ENCODE measurements at regions not wholly inside any gene's neighbourhood (a gene's known extent, or its start where the extent isn't known, plus 50 kb on each side); places are given as distances from the start of the nearest gene placed in this dataset.

DNA sequence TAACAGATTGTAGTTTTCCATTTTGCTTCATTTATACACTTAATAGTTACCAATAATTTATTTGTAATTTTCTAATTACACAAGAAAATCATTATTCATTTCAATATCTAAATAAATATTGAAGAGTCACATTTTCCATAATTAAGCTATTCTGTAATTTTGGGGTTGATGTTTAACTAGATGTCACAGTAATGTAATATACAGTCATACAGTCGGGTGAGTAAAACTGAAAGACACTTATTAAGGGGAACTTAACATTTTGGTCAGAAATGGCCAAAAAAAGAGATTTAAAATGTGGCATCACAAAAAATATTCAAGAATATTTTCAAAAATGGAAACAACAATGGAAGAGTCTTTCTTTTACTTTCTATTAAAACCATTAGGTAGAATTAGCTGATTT is 1080.3 kb downstream of the ARAP2 start:
- Histone ChIP-seq H3K27me3 (replicated peaks in 1 of 4; ENCODE audit: control insufficient read depth in 3 of 4, extremely low read depth in 1 of 4, insufficient read depth in 3 of 4, low read length in 3 of 4) (no peaks in the 10 kb centered on the region), H2AK5ac (ENCODE audit: low read depth, low read length) (no peak overlapping the region), H2BK20ac (ENCODE audit: low read length) (no peak overlapping the region), H3K56ac (replicated peaks; ENCODE audit: insufficient read length, low read depth, low read length) (no peak overlapping the region), H2BK15ac (ENCODE audit: low read length) (no peak overlapping the region), H3K9ac (replicated peaks in 1 of 4; ENCODE audit: extremely low read depth in 1 of 4, low read depth in 3 of 4, low read length in 3 of 4) (no peak overlapping the region), H4K8ac (ENCODE audit: extremely low read depth, insufficient read depth, low read length) (no peak overlapping the region), H3K9me3 (ENCODE audit: insufficient read depth in 2 of 2, low read depth in 1 of 2, low read length in 1 of 2) (no peaks in the 10 kb centered on the region), H3K4me2 (ENCODE audit: insufficient read depth in 1 of 2, low read depth in 2 of 2, low read length in 2 of 2) (no peak overlapping the region), H4K91ac (replicated peaks; ENCODE audit: insufficient read length, low read length) (no peak overlapping the region), H4K20me1 (replicated peaks in 1 of 2; ENCODE audit: control insufficient read depth in 1 of 2, insufficient read depth in 2 of 2, low read length in 2 of 2) (no peaks in the 10 kb centered on the region), H3K79me1 (ENCODE audit: low read depth, low read length) (no peaks in the 10 kb centered on the region), H2AFZ (ENCODE audit: low read length) (no peak overlapping the region), H2BK12ac (ENCODE audit: low read depth, low read length) (no peak overlapping the region), H3K23me2 (ENCODE audit: low read depth, low read length) (no peaks in the 10 kb centered on the region), H3K4ac (replicated peaks; ENCODE audit: insufficient read length, low read depth, low read length) (no peak overlapping the region), H3K4me1 (replicated peaks in 1 of 4; ENCODE audit: control insufficient read depth in 3 of 4, insufficient read depth in 4 of 4, low read length in 3 of 4) (no peaks in the 10 kb centered on the region), H4K5ac (ENCODE audit: insufficient read length, low read depth, low read length) (no peak overlapping the region), H2BK120ac (replicated peaks; ENCODE audit: low read depth, low read length) (no peak overlapping the region), H2BK5ac (ENCODE audit: low read depth, low read length) (no peak overlapping the region), H3K18ac (ENCODE audit: extremely low read depth, low read length) (no peak overlapping the region), H3K14ac (ENCODE audit: insufficient read length) (no peak overlapping the region), H3K23ac (ENCODE audit: insufficient read length) (no peak overlapping the region), H3K4me3 (ENCODE audit: extremely low read depth in 1 of 4, insufficient read depth in 2 of 4, low read depth in 3 of 4, low read length in 4 of 4) (no peak overlapping the region), H3K79me2 (ENCODE audit: control insufficient read depth in 1 of 2, insufficient read depth in 2 of 2, low read length in 2 of 2) (no peaks in the 10 kb centered on the region), H3K27ac (ENCODE audit: low read depth, low read length) (no peak overlapping the region), H3K36me3 (ENCODE audit: control insufficient read depth in 2 of 4, insufficient read depth in 4 of 4, low read length in 3 of 4) (no peaks in the 10 kb centered on the region)
- DNase-seq (ENCODE audit: low read depth in 1 of 2, low spot score in 2 of 2), result no peak
- ChIA-PET CTCF (ENCODE audit: partially characterized antibody) (interaction anchor here (1.0 to 2.0 kb wide), 2 partner anchors 9 to 11 kb away, joined by 3 to 4 read pairs; no protein-coding TSS in a partner anchor), POLR2A (ENCODE audit: partially characterized antibody) (no interaction called here)
- whole genome bisulfite sequencing, 2 experiments (ENCODE audit: extremely low coverage in 1 of 2, insufficient coverage in 1 of 2, insufficient read length in 1 of 2, insufficient replicate concordance in 2 of 2, low coverage in 1 of 2, low lambda C conversion rate in 2 of 2, missing lambda C conversion rate in 1 of 2), result 91% methylated on average over 1 of the region's 1 CpG; no CpG with 5 or more reads in 1 of the 2 experiments
- no peak for FAIRE-seq
- TF ChIP-seq BACH1 (IDR thresholded peaks at IDR 0.05; ENCODE audit: low read length) (no peak), PHF8 (conservative IDR thresholded peaks at IDR 0.05; ENCODE audit: low read depth, low read length) (no peak), SUZ12 (IDR thresholded peaks at IDR 0.05; ENCODE audit: low read length) (no peak), CBX8 (IDR thresholded peaks at IDR 0.05; ENCODE audit: borderline replicate concordance, low read depth, low read length) (no peak), ASH2L (IDR thresholded peaks at IDR 0.05; ENCODE audit: low read length) (no peak), SIN3A (conservative IDR thresholded peaks at IDR 0.05 in 1 of 2, IDR thresholded peaks at IDR 0.05 in 1 of 2; ENCODE audit: low read depth in 1 of 2, low read length in 2 of 2) (no peak), CTBP2 (IDR thresholded peaks at IDR 0.05; ENCODE audit: borderline replicate concordance, insufficient read depth, insufficient read length, low read length) (no peak), RNF2 (IDR thresholded peaks at IDR 0.05; ENCODE audit: borderline replicate concordance, low read depth, low read length, missing control alignments, poor library complexity, severe bottlenecking) (no peak), EZH2 (IDR thresholded peaks at IDR 0.05; ENCODE audit: low read depth, low read length, severe bottlenecking) (no peak), TEAD4 (IDR thresholded peaks at IDR 0.05; ENCODE audit: low read depth, low read length) (no peak), KDM1A (IDR thresholded peaks at IDR 0.05; ENCODE audit: borderline replicate concordance, low read length) (no peak)
- TF ChIP-seq, protein P1, sequence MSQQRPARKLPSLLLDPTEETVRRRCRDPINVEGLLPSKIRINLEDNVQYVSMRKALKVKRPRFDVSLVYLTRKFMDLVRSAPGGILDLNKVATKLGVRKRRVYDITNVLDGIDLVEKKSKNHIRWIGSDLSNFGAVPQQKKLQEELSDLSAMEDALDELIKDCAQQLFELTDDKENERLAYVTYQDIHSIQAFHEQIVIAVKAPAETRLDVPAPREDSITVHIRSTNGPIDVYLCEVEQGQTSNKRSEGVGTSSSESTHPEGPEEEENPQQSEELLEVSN (IDR thresholded peaks at IDR 0.05), result no peak
- TF ChIP-seq, protein P2, sequence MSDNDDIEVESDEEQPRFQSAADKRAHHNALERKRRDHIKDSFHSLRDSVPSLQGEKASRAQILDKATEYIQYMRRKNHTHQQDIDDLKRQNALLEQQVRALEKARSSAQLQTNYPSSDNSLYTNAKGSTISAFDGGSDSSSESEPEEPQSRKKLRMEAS (IDR thresholded peaks at IDR 0.05), result no peak
